ENCODE measurements at regions not wholly inside any gene's neighbourhood (a gene's known extent, or its start where the extent isn't known, plus 50 kb on each side); places are given as distances from the start of the nearest gene placed in this dataset.

DNA sequence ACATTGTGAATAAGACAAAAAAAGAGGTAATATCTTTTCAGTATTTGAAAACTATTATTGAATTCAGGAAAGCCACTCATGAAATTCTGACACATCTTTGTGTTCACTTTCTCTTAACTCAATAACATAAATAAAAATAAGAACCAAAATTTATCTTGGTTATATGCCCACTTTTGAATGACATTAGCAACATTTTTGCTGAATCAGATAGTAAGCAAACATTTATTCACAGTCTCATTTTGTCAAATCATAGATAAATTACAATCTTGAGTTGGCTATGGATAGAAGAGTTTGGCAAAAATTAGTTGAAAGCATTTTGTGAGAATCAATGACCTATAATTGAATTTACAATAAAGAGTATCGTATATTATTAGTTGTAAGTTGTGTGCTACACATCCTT lies 545.1 kb upstream of the PKDCC start:
- TF ChIP-seq, protein P1, sequence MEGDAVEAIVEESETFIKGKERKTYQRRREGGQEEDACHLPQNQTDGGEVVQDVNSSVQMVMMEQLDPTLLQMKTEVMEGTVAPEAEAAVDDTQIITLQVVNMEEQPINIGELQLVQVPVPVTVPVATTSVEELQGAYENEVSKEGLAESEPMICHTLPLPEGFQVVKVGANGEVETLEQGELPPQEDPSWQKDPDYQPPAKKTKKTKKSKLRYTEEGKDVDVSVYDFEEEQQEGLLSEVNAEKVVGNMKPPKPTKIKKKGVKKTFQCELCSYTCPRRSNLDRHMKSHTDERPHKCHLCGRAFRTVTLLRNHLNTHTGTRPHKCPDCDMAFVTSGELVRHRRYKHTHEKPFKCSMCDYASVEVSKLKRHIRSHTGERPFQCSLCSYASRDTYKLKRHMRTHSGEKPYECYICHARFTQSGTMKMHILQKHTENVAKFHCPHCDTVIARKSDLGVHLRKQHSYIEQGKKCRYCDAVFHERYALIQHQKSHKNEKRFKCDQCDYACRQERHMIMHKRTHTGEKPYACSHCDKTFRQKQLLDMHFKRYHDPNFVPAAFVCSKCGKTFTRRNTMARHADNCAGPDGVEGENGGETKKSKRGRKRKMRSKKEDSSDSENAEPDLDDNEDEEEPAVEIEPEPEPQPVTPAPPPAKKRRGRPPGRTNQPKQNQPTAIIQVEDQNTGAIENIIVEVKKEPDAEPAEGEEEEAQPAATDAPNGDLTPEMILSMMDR (conservative IDR thresholded peaks at IDR 0.05): no peak
- TF ChIP-seq ZFX (IDR thresholded peaks at IDR 0.05): no peak
